ENCODE measurements at regions not wholly inside any gene's neighbourhood (a gene's known extent, or its start where the extent isn't known, plus 50 kb on each side); places are given as distances from the start of the nearest gene placed in this dataset.
"Not testable (repeated sequence)": the region's sequence is repeated elsewhere in the genome, so short reads cannot be mapped to it uniquely, and the experiment has no call there.

DNA sequence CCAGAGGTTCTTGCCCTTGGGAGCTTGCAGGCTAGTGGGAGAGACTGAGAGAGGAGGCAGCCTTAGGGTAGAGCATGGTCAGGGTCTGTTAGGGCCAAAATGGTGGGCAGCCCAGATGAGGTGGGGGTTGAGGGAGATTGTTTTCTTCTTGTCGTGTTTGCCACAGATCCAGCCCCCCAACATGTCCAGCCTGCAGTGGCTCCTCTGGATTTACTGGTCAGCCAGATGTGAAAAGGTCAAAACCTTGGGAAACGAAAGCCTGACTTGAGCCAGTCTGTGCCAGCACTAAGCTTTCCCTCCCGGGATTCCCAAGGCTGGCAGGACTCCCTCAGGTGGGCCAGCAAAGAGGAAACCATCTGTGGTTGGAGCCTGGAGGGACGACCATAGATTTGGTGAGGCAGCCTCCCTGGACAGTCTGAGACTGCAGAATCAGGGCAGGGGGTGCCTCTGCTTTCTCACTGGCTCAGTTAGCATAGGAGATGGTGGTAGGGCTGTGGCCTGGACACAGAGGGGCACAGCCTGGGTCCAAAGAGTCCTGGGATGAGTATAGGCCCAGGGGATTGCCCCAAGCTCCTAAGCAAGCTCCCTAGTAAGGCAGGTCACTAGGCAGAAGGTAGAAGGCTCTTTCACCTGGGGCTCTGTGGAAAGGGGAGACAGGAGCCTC, 51.2 kb upstream of the PRR23C start:
- no peak for DNase-seq (ENCODE audit: low spot score)

DNA sequence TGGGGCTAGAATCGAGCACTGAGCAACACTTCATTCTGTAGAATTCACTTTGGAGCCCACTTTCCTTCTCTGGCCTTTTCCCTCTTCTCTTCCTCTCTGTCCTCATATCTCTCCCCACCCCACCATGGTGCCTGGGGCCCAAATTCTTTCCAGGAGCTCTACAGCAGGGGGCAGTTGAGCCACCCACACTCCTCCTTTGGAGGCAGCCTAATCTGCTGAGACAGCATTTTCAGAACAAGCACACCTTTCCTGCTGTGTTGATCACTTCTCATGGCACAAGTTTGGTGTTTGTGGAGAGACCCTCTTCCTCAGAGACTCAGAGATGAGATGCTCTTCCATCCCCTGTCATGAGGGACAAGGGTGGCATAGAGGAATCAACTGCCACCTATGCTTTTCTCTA, 52.0 kb upstream of the PRR23C start:
- no peak for DNase-seq (ENCODE audit: low spot score)

DNA sequence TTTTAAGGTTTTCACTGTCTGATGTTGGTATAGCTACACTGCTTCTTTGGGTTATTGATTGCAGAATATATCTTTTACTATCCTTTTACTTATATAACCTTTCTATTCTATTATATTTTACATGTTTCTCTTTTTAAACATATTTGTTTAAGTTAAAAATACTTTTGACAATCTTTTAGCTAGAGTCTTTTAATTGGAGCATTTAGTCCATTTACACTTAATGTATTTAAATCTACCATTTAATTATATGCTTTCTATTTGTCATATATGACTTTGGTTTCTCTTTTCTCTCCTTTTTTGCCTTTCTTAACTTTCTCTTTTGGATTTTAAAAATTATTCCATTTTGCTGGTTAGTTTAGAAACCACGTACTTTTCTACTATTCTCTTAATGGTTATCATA, 53.7 kb upstream of the PRR23C start:
- DNase-seq (ENCODE audit: low spot score), result no peak

DNA sequence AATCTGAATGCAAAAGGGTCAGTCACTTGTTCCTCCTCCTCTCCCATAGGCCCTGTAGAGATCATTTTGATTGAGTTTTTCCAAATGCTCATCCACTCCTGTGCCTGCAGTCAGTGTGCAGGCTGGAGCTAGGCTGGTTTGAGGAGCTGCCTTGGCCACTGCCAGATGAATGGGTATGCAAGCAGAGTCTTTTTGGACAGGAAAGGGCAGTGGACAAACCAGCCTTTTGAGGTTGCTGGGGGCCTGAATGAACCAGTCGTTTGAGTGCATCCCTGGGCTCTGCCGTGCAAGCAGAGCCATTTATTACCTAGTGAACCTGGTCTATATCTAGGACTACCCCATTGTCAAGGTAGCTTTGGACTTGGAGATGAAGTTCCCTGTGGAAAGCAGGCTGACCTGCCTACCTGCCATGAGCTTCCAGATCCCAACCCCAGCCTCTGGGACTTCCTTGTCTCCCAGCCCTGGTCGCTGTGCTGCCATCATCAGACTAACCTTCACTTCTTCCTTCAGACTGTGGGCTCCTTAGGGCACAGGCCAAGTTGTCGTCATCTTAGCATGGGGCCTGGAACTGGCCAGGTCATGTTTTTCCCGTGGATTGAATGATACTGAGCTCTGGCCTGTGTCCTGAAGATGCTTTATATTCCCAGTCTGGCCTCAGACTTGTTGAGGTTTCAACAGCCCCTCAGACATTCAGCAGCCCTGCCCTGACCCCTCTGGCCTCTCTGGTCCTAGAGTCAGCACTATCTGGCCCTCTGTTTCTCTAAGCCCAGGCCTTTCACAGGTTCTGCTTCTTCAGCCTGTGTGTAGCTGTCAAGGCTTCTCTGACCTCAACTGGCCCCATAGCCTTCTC, 55.5 kb upstream of the PRR23C start:
- DNase-seq (ENCODE audit: low spot score), result no peak

DNA sequence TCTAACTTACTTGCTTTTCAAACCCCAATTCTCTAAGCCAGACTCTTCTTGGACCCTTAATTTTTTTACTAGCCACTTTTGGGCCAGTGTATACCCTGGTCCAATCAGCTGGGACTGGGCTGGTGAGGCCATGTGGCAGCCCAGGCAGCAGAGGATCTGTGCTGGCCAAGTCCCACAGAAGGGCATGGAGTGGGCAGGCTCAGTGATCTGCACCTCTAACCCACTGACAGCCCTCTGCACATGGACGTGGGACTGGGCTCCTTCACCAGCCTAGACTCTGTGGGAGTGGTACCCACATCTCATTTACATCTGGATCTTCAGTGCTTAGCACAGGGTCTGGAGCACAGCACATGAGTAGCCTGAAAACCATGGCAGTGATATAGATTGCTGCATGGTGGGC, 56.1 kb upstream of the PRR23C start:
- no peak for DNase-seq (ENCODE audit: low spot score)

DNA sequence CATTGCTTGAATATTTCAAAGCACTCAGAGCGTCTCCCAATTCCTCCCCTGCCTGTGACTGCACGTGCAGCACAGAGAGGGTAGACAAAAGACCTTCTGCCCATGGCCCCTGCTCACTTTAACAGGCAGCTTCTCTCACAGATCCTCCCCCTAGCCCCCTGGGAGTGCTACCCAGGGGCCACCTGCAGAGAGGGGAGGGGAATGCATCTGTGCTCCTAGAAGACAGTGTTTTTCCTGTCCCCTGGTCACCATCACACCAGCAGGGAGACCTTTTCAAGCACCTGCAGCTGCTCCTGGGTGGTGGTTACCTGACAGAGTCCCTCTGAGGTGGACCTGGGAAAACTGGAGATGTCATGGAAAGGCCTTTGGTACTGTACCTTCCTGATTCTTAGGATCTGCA, 56.7 kb upstream of the PRR23C start:
- DNase-seq (ENCODE audit: low spot score), result no peak

DNA sequence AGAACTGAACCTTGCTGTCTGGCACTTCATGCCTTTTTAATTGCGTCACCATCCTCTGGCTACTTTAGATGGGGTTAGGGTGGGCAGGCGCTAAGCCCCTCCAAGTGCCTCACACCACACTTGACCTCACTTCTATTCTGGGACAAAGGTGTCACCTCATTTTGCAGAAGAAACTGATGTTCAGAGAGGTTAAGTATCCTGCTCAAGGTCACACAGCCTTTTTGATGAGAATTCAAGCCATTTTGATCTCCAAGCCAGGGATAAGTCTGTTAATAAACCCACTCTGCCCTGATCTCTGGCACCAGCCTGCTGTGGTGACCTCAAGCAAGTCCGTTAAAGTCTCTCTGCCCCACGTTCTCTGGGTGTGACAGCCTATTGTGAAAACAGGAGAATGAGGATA, 58.8 kb upstream of the PRR23C start:
- no peak for DNase-seq (ENCODE audit: low spot score)

DNA sequence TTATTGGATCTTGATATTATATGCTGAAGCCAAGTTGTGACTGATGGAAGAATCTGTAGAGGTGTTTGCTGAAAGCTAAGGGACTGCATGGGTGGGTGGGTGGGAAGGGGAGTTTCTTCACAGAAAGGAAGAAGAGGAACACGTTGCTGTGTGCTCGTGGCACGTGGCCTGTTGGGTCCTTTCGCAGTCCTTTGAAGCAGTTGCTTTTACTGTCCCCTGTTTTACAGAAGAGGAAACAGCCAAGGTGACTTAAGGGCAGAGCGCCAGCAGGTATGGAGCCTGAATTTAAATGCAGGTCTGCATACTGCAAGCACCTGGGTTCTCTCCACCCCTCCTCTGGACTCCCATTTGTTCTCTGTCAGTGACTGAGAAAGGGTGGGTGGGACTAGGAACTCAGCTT, 59.4 kb upstream of the PRR23C start:
- no peak for DNase-seq (ENCODE audit: low spot score)

DNA sequence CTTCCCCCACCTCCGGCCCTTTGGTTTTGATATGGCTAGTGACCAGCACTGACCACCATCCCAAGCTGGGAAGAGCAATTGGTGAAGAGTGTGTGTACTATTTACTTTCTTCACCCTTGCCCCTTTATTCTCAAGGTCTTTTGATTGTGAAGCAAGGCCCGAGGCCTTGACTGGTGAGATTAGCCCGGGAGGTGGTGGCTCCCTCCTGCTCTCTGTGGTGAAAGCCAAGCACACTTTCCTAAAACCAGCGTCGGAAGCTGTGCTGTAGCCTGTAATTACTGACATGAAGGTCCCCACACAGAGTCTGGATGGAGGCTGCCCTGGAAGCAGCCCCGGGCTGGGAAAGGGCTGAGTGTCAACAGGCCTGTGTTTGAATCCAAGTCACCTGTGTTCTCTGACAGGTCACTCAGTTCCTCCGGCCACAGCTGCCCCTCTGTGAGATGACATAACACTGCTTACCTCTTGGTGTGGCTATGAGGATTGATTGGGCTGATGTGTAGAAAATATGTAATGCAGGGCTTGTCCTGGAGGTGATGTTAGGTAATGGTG, 60.5 kb upstream of the PRR23C start:
- DNase-seq (ENCODE audit: low spot score), result no peak

DNA sequence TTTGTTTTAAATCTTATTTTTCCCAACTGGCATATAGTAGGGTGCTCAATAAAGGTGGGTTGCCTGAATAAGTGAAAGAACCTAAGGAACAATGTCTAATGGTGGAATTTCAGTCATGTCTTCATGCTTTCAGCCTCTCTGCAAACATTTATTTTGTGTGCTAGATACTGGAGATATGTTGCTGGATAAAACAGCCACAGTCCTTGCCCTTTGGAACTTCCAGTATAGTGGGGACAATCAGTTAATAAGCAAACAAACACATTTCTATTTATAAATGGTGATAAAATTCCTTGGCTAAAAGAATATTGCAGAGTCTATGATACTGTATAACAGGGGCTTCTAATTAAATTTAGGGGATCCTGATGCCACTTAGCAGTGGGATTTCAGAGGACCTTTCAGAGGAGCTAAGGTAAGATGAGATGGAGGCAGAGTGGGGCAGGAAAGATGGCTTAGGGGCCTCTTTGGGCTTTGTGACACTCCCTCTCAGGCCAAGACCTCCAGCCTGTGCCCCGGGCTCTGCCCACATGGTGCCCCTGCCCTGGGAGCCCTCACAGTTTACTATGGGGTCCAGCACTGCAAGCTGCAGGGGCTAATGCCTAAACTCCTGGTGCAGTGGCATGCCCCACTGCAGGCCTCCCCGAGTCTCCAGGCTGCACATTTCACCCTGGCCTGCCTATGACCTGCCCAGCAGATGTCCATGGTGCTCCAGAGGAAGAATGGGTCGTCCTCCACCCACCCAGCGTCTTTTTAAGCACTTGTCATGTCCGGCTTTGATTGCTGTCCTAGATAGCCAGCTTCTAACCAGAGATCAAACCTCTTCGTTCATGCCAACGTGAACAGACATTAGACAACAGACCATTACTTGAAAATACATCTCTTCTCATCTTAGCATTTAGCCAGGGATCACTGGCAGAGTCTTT, 61.6 kb upstream of the PRR23C start:
- DNase-seq (ENCODE audit: low spot score), result no peak

DNA sequence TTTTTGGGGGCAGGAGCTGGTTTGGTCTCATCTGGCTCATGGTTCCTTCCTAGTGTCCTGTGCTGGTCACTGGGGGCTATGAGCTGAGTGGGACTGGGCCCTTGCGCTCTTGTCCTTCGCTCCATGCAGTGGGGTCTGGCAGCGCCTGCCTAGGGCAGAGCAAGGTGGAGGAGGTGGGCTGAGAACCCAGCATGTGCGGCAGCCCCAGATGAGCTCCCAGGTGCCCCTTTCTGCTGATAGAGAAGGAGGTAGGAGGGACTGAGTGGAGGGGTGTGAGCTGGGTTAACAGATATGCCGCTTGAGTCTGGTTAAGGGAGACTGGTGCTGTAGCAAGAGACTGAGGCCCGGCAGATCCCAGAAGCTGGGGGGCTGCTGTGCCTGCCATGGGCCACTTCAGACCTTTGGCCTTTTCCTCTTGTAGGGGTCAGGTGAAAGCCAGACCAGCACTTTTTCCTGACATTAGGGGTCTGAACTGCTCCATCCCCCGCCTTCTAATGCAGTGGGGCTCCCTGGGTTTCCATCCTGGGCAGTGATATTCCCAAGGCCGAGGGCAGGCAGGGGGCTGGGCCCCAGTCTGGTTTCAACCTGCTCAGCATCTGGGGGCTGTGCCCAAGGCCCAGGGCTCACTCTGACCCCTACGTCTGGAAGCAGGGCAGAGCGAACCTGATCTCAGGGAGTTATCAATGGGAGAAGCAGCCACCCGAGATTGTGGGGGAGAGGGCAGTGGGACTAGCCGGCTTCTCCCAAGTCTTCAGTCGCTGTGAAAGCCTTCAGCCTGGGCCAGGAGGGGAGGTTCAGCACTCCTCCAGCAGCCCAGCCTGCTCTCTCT, 62.9 kb upstream of the PRR23C start:
- DNase-seq (ENCODE audit: low spot score), result no peak

DNA sequence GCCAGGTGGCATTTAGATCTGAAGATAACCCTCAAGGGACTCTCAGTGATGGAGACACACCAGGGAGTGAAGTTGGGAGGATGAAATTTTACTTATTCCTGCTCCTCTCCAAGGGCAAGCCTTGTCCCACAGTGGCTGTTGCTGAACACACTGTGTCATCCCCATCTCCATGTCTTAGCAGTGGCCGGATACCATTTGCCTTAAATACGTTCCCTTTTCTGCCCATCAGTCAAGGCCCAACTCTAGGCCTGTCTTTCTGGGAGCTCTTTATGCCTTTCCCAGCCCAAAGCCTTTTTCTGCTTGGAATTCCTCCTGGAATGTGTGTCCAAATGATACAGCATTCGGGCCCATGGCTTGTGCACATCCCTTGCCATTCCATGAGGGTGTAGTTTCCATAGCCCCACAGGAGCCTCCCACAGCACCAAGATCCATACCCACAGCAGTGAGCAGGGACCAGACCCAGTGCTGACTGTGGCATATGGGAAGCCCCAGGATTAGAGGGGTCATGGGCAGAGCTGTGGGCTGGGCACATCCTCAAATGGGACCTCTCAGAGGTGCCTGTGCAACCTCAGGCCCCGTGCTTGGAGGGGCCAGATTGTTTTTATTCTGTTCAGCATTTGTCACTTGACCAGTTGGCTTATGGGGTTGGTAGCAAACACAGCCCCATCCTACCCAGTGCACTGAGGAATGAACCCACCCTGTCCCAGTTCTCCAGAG, 63.7 kb upstream of the PRR23C start:
- no peak for DNase-seq (ENCODE audit: low spot score)

DNA sequence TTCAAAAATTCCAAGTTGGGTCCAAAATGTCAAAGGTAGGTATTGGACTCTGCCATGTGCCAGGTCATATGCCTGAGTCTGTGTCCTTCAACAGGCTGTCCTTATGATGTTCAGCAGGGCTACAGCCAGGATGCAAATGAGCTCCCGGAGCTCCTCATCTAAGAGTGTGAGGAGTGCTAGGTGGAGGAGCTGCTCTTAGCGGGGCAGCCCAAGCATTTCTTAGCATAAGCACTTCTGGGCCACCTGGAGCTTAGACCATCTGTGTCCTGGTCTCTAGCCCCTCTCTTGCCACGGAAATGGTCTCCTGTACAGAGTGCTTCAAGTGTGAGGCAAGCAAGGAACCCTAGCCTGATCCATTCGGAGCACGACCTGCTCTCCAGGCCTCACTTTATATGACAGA, 64.6 kb upstream of the PRR23C start:
- no peak for DNase-seq (ENCODE audit: low spot score)

DNA sequence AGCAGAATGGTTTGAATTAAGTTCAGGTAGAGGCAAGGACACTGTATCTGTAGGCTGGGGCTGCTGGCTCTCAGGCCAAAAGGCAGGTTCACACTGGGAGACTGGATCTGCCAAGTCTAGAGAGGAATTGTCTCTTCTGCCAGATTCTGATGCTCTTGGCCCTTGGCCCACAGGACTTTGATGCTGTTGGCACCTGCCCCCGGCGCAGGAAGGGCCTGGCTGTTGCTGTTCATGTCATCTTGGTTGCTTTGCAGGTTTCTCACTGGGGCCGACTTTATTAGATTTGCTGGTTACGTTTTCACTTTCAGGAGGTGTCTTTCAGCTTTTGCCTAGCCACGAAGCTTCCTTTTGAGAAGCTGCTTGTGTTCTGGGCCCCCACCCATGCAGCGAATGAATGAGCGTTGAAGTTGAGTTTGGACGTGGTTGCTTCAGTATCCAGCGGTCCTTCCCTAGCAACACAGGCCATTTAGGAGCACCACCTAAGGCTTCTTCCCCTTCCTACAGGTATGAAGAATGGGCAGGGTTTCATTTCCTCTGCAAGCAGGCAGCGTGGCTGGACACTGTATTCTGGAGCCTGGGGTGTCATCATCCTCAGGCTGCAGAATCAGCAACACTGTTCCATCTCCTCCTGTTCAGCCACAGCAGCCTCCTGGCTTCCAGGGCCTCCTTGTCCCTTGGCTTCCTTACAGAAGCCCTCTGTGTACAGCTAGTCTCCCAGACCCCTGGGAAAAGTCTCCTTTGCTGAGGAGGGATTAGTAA, 65.6 kb upstream of the PRR23C start:
- DNase-seq (ENCODE audit: low spot score), result no peak

DNA sequence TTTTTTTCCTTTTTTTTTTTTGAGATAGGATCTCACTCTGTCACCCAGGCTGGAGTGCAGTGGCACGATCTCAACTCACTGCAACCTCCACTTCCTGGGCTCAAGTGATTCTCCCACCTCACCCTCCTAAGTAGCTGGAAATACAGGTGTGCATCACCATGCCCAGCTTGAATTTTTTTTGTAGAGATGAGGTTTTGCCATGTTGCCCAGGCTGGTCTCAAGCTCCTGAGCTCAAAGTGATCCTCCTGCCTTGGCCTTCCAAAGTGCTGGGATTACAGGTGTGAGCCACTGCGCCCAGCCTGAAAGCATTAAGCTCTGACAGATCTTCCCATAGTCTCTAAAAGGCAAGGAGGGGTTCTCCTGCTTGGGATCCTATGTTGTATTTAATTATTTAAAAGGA, 66.2 kb upstream of the PRR23C start:
- not testable (repeated sequence) for DNase-seq (ENCODE audit: low spot score)

DNA sequence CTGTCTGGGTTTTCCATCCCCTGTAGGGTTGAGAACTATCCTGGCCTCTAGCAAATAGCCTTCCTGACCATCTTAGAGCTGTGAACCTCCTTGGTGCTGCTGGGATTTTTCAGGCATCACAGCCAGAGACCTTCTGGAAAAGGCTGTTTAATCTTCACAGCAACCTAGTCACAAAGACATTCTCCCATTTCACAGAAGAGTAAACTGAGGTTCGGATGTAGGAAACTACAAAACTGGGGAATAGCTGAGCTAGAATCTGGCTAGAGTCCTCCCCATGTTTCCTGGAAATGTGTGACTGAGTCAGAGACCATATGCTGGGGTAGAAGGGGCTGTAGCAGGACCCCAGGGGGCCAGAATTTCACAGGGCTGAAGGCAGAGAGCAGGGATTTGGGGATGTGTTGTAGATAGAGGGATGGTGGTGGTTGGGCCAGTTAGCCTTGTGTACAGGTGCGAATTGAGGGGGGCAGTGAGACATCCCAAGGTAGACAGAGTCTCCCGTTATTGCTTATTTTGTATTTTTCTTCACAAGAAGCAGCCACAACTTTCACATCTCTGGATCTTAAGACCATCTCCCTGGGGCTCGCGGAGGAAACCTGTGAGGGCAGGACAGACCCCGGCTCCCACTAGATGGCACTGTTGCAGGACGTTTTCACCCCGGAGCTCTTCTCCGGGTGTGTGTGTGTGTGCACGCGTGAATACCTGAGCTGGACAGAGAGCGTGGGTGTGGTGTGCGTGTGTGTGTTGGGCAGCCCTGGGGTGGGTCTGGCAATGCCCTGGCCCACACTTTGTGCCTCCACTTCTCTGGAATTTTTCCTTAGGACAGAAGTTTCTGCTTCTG, 66.9 kb upstream of the PRR23C start:
- peak; percentile 53 for DNase-seq (ENCODE audit: low spot score)

DNA sequence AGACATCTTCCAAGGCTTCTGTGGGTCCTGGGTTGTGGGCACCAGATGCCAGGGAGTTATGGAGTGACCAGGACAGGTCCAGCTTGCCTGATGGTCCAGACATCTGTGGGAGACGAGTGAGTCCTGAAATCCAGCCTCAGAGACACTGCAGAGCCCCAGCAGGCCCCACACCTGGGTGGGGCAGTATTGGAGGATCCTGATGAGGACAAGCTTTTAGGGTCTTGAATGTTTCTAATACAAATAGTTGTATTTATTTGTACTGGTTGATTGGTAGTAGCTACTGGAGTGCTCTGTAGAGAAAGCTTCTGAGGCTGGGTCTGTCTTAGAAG, 67.5 kb upstream of the PRR23C start:
- no peak for DNase-seq (ENCODE audit: low spot score)

DNA sequence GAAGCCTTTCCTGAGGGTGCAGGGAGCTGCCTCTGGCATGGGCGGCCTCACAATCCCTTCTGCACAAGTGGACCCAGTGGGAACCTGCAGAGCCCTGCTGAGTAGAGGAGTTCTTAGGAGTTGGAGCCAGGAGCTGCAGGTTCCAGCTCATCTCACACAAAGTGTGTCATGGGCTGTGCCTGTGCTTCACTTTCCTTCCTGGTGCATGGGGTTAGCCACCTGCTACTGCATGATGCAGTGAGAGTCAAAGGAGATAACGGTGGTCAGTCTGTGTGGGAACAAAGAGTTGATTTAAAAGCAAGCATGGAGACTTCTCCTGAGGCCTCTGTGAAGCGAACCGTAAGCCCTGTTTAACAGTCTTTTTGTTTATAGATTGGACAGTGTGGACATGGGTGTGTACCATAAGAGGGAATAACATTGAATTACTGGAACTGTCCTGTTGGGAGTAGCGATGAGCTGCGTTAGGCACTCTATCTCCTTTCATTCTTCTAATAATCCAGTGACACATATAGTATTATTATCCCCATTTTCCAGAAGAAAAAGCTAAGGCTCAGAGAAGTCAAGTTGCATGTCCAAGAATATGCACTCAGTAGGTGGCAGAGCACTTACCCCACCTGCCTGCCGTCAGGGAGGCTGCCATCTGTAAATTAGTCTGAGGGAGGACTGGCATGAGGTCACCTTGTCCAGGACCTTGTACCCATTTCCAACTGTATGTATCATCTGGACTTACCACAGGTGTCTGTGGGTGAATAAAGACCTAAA, 68.7 kb upstream of the PRR23C start:
- no peak for DNase-seq (ENCODE audit: low spot score)

DNA sequence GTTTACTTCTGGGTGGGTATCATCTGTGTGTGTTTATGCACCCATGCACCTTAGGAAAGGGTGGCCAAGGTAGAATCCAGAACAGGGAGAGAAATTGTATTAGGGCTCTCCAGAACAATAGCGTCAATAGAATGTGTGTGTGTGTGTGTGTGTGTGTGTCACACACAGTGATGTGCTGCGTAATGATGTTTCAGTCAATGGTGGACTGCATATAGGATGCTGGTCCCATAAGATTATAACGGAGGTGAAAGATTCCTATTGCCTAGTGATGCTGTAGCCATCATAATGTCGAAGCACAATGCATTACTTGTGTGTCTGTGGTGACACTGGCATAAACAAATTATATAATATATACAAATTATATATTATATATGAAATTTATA, 69.3 kb upstream of the PRR23C start:
- no peak for DNase-seq (ENCODE audit: low spot score)
